ENCODE measurements at regions not wholly inside any gene's neighbourhood (a gene's known extent, or its start where the extent isn't known, plus 50 kb on each side); places are given as distances from the start of the nearest gene placed in this dataset.

- TF ChIP-seq CTCF (conservative IDR thresholded peaks at IDR 0.05), result no peak
- no peak overlapping the region for H2BK15ac ChIP-seq (ENCODE audit: low read depth, low read length)
- no peak overlapping the region for H4K8ac ChIP-seq (replicated peaks; ENCODE audit: insufficient read length, low read depth, low read length)
- no peaks in the 10 kb centered on the region for H3K27me3 ChIP-seq (ENCODE audit: insufficient read depth, low read length)
- H2BK120ac ChIP-seq (ENCODE audit: low read depth, low read length, poor library complexity, severe bottlenecking), result no peak overlapping the region
- H3K4ac ChIP-seq (ENCODE audit: low read depth, low read length), result no peak overlapping the region
- no peak overlapping the region for H4K5ac ChIP-seq (ENCODE audit: insufficient read length, low read depth, low read length)
- Mint-ChIP-seq H3K36me3 (ENCODE audit: insufficient read depth in 1 of 3, low read depth in 3 of 3) (no peaks in the 10 kb centered on the region; a peak in 1 of 7 replicates), H3K4me3 (no peak overlapping the region), H3K27me3 (ENCODE audit: low read depth) (peaks cover 2% of the 10 kb centered on the region), H3K9me3 (no peaks in the 10 kb centered on the region), H3K27ac (no peak overlapping the region), H3K4me1 (peaks cover 5 to 14% of the 10 kb centered on the region in 2 experiments)
- WGBS (ENCODE audit: extremely low coverage, insufficient read length, low lambda C conversion rate), result no CpG with 5 or more reads among the region's 1 CpG
- no peak overlapping the region for H4K91ac ChIP-seq (ENCODE audit: insufficient read length, low read depth, low read length)
- H3K23ac ChIP-seq (ENCODE audit: insufficient read length, low read depth, low read length), result no peak overlapping the region
- no peak overlapping the region for H3K27ac ChIP-seq (ENCODE audit: insufficient read length, low read depth, low read length)
- no peaks in the 10 kb centered on the region for H3K4me1 ChIP-seq (ENCODE audit: insufficient read depth, low read length)
- H3K9me3 ChIP-seq (ENCODE audit: control insufficient read depth, low read depth, low read length), result no peaks in the 10 kb centered on the region
- no peaks in the 10 kb centered on the region for H3K79me1 ChIP-seq (ENCODE audit: insufficient read depth, low read depth, low read length, poor library complexity, severe bottlenecking)
- no peak overlapping the region for H2BK20ac ChIP-seq (ENCODE audit: low read depth, low read length, poor library complexity, severe bottlenecking)
- no peak overlapping the region for H3K56ac ChIP-seq (ENCODE audit: insufficient read length, low read depth, low read length)
- H2BK5ac ChIP-seq (ENCODE audit: insufficient read length, low read length), result no peak overlapping the region
- no peak overlapping the region for H3K4me2 ChIP-seq (ENCODE audit: insufficient read depth, insufficient read length, low read length)
- DNase-seq, result no peak
- no peaks in the 10 kb centered on the region for H3K79me2 ChIP-seq (ENCODE audit: insufficient read depth, low read length)
- H2AFZ ChIP-seq (ENCODE audit: low read length), result no peak overlapping the region
- no peak overlapping the region for H3K14ac ChIP-seq (ENCODE audit: insufficient read depth, low read length)
- no peak overlapping the region for H3T11ph ChIP-seq (ENCODE audit: low read length)
- no peak overlapping the region for H3K18ac ChIP-seq (ENCODE audit: insufficient read length, low read depth, low read length)
- H4K20me1 ChIP-seq (ENCODE audit: control insufficient read depth, insufficient read depth, insufficient read length), result no peaks in the 10 kb centered on the region
- H2AK5ac ChIP-seq (ENCODE audit: insufficient read length, low read length), result no peak overlapping the region
- no peaks in the 10 kb centered on the region for H3K23me2 ChIP-seq (ENCODE audit: insufficient read length, low read depth, low read length, poor library complexity, severe bottlenecking)
- H2BK12ac ChIP-seq (ENCODE audit: insufficient read length, low read depth, low read length), result no peak overlapping the region
- H3K9ac ChIP-seq (ENCODE audit: extremely low read depth, insufficient read length, low read length), result no peak overlapping the region
These were observed 130.2 kb upstream of the ANKRD28 start for GRCh38 chr3:15927969-15928368.
